Breast epithelium (tissue), 4 donors: ENCODE measurements at regions not wholly inside any gene's neighbourhood (a gene's known extent, or its start where the extent isn't known, plus 50 kb on each side); places are given as distances from the start of the nearest gene placed in this dataset.

ENCODE experiments used
- DNase-seq, 2 donors: peaks; one replicate each; pipeline ENCODE4 v3.0.0-alpha.2; 2019; ENCODE audit warnings: low spot score in 2 of 2
- H3K27ac ChIP-seq, 2 donors: fragments of 200-600 bp; sonication (generic) in 1 of 2; one replicate each; pipeline ENCODE4 v1.5.1; 2016 to 2019; ENCODE audit warnings: mild to moderate bottlenecking in 1 of 2
- H3K27me3 ChIP-seq, 2 donors: fragments of 200-600 bp; sonication (generic) in 1 of 2; one replicate each; pipeline versions ENCODE4 v1.5.1 to v1.6.0; 2017 to 2019; ENCODE audit warnings: control low read depth in 1 of 2, mild to moderate bottlenecking in 1 of 2
- H3K36me3 ChIP-seq: fragments of 200-600 bp; one replicate; pipeline ENCODE4 v1.5.1; 2019
- H3K4me1 ChIP-seq, 2 donors: fragments of 200-600 bp; sonication (generic); one replicate each; pipeline ENCODE4 v1.5.1; 2016 to 2019; ENCODE audit warnings: control low read depth in 1 of 2
- H3K4me3 ChIP-seq, 3 donors: fragments of 200-600 bp; sonication (generic); 1 replicate in 2 of 3; 2 replicates in 1 of 3; pipeline ENCODE4 v1.5.1; 2016 to 2019; ENCODE audit warnings: mild to moderate bottlenecking in 3 of 3, moderate library complexity in 2 of 3
- H3K9me3 ChIP-seq, 2 donors: fragments of 200-600 bp; sonication (generic) in 1 of 2; one replicate each; pipeline ENCODE4 v1.5.1; 2016 to 2019; ENCODE audit warnings: control low read depth in 1 of 2
- POLR2A ChIP-seq: fragments of 450-650 bp; IDR thresholded peaks from one replicate; pipeline ENCODE4 v1.6.1; 2016; ENCODE audit warnings: antibody characterized with exemption, mild to moderate bottlenecking, moderate library complexity
- POLR2AphosphoS5 ChIP-seq, 3 donors: sonication (generic); formaldehyde crosslinking; IDR thresholded peaks; one replicate each; pipeline ENCODE4 v1.6.1; 2017; ENCODE audit warnings: antibody characterized with exemption in 3 of 3
- intact Hi-C: fragments of 100-400 bp; cut with DNase I; formaldehyde crosslinking; loops from one replicate; pipeline ENCODE4 v1.15.1; 2023; ENCODE audit warnings: low total_unique reads
- TF ChIP-seq, protein P1 (sequence below), 3 donors: fragments of 450-650 bp; IDR thresholded peaks; one replicate each; pipeline ENCODE4 v1.5.1; 2016 to 2017; ENCODE audit warnings: antibody characterized with exemption in 3 of 3, mild to moderate bottlenecking in 3 of 3, moderate library complexity in 3 of 3

DNA sequence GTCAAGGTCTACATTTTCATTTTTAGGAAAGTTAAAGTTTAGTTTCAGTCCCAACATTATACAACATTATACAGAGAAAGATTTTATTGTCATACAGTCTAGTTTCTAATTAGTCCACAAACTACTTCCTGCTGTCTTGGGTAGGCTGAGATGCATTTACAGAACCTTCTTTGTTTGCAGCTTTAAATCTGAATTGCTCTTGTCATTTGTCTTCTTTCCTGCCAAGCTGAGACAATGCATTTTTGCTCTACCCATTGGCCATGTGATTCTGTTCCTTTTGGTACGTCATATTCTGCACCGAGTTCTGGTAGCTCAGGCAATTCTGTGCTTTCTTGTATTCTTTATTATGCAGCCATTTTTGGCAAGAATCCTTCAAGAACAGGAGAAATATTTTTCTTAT, 228.5 kb downstream of the ATP23 start:
- Histone ChIP-seq H3K4me3 (no peak overlapping the region), H3K27me3 (no peaks in the 10 kb centered on the region), H3K4me1 (peaks cover 0 to 9% of the 10 kb centered on the region in 2 donors), H3K36me3 (no peaks in the 10 kb centered on the region), H3K27ac (peak overlapping the region; percentile 16 to 71), H3K9me3 (no peaks in the 10 kb centered on the region)
- no peak for DNase-seq
- intact Hi-C loops = no loop called here
- TF ChIP-seq, protein P1, sequence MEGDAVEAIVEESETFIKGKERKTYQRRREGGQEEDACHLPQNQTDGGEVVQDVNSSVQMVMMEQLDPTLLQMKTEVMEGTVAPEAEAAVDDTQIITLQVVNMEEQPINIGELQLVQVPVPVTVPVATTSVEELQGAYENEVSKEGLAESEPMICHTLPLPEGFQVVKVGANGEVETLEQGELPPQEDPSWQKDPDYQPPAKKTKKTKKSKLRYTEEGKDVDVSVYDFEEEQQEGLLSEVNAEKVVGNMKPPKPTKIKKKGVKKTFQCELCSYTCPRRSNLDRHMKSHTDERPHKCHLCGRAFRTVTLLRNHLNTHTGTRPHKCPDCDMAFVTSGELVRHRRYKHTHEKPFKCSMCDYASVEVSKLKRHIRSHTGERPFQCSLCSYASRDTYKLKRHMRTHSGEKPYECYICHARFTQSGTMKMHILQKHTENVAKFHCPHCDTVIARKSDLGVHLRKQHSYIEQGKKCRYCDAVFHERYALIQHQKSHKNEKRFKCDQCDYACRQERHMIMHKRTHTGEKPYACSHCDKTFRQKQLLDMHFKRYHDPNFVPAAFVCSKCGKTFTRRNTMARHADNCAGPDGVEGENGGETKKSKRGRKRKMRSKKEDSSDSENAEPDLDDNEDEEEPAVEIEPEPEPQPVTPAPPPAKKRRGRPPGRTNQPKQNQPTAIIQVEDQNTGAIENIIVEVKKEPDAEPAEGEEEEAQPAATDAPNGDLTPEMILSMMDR (IDR thresholded peaks at IDR 0.05) = no peak
- no peak for TF ChIP-seq POLR2A
- TF ChIP-seq POLR2AphosphoS5 (IDR thresholded peaks at IDR 0.05) = no peak

DNA sequence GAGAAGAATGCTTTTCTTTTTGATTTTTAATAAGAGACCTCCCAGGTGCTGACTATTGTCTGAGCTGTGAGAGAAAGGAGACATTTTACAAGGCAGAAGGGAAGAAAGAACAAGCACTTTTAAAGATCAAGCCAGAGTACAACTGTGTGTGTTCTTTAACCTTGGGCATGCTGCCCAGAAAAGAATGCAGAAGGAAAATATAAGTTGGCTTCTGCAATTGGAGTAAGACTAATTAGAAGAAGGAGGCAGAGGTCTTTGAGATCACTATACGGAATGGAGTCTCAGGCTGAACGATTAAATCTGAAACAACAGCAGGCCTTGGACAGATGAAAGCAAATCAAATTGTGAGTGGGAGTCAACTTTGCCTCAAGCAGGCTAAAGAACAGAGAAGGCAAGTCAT, 230.5 kb downstream of the ATP23 start:
- no peak overlapping the region for H3K4me3 ChIP-seq
- no peaks in the 10 kb centered on the region for H3K27me3 ChIP-seq
- DNase-seq = no peak
- no peaks in the 10 kb centered on the region for H3K9me3 ChIP-seq
- intact Hi-C loops = no loop called here
- H3K36me3 ChIP-seq = no peaks in the 10 kb centered on the region
- TF ChIP-seq POLR2A (no peak), POLR2AphosphoS5 (IDR thresholded peaks at IDR 0.05) (no peak)
- TF ChIP-seq, protein P1 (IDR thresholded peaks at IDR 0.05) = no peak
- peaks cover 0 to 9% of the 10 kb centered on the region in 2 donors for H3K4me1 ChIP-seq
- H3K27ac ChIP-seq = peak overlapping the region; percentile 50 to 77

DNA sequence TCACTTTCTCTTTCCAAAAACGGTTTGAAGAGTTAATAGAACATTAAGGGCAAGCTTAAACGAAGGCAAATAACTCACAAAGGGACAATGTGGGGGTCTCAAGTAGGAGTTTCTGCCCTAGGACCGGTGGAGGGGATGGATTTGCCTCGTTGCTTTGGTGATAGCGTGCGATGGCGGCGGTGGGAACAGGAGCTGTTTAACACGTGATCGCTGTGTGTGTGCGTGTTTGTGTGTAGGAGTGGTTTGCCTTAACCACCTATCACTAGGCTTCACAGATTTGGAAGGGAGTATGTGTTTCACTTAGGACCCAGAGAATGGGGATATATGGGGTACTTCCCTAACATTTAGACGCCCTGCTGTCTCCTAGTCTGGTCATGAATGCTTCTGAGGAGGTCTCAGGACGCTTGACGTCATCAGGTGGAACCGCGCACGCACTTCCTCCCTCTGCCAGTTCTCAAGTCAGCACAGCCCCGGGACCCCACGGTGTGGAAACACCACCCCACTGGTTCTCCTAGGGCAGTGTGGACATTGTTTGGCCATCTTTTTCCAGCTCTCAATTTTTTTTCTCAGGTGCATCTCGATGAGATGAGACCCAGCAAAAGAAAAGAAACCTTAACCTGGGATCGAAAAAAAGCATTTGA, 231.2 kb downstream of the ATP23 start:
- TF ChIP-seq, protein P1 (IDR thresholded peaks at IDR 0.05) = no peak
- Histone ChIP-seq H3K4me3 (no peak overlapping the region), H3K27me3 (no peaks in the 10 kb centered on the region), H3K27ac (peak overlapping the region; percentile 50 to 77), H3K36me3 (no peaks in the 10 kb centered on the region), H3K9me3 (no peaks in the 10 kb centered on the region), H3K4me1 (peaks cover 0 to 9% of the 10 kb centered on the region in 2 donors)
- DNase-seq = no peak
- intact Hi-C loops = no loop called here

DNA sequence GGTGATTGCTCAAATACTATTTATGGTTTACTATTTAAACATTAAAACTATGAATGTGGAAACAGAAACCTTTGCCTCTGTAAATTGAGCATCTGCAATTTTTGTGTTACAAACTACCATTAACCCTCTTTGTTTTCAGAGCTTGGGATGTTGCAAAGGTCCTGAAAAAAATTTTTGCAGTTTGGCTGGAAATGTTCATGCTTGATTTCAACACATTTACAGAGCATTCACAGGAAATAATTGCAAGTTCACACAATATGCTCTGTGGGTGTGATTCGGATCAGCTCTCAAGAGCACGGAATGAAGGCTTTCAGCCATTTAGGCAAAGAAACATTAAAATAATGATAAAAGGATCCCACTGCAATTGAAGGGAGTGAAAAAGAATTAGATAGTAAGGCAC, 232.9 kb downstream of the ATP23 start:
- TF ChIP-seq POLR2A (no peak), POLR2AphosphoS5 (IDR thresholded peaks at IDR 0.05) (no peak)
- TF ChIP-seq, protein P1 (IDR thresholded peaks at IDR 0.05) = no peak
- Histone ChIP-seq H3K4me1 (peaks cover 0 to 9% of the 10 kb centered on the region in 2 donors), H3K9me3 (no peaks in the 10 kb centered on the region), H3K27me3 (no peaks in the 10 kb centered on the region), H3K36me3 (no peaks in the 10 kb centered on the region), H3K4me3 (no peak overlapping the region), H3K27ac (no peak overlapping the region)
- intact Hi-C loops = no loop called here
- no peak for DNase-seq

DNA sequence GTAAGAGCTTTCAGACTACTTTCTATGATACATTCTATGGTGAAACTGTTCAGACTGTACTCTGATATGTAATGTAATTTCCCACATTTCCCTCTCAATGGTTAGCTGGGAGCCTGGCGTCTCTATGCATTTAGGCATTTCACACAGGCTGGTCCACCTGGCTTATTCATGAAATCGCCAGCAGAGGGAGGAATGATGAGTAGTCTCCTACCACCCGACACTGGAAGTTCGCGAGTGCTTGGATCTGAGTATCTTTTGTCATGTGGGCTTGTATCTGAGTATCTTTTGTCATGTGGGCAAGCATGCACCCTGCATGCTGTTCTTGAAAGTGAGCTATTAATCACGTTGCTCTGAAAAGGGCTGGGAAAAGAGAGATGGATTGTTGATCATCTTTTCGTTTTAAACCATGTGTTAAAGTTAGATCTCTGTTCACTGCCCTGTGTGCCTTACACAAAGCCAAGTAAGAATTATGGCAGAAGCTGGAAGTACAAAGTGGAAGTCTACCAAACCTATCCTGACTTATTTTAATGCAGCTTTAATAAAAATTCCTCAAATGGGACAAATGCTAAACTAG, 235.0 kb downstream of the ATP23 start:
- Histone ChIP-seq H3K36me3 (no peaks in the 10 kb centered on the region), H3K4me1 (peaks cover 0 to 9% of the 10 kb centered on the region in 2 donors), H3K9me3 (no peaks in the 10 kb centered on the region), H3K4me3 (no peak overlapping the region), H3K27ac (no peak overlapping the region), H3K27me3 (no peaks in the 10 kb centered on the region)
- no peak for DNase-seq
- TF ChIP-seq POLR2AphosphoS5 (IDR thresholded peaks at IDR 0.05) (no peak), POLR2A (no peak)
- TF ChIP-seq, protein P1 (IDR thresholded peaks at IDR 0.05) = no peak
- intact Hi-C loops = no loop called here
